Keratinocyte (primary cell): ENCODE measurements at regions not wholly inside any gene's neighbourhood (a gene's known extent, or its start where the extent isn't known, plus 50 kb on each side); places are given as distances from the start of the nearest gene placed in this dataset.

Experiments used
- DNase-seq: peaks from one replicate; pipeline ENCODE4 v3.0.0-alpha.2; 2011; ENCODE audit warnings: low read depth, missing footprints, low spot score
- FAIRE-seq: peaks from 2 replicates; lab custom pipeline; 2011; peaks lifted over from hg19 to GRCh38; lab: Jason Lieb, UNC
- H2AFZ ChIP-seq: 2 replicates; pipeline ENCODE4 v1.6.0; 2012; ENCODE audit warnings: low read length, control low read depth, inconsistent platforms; ENCODE audit not compliant: control insufficient read depth
- H3K27ac ChIP-seq: 2 replicates; pipeline ENCODE4 v1.5.1; 2011; ENCODE audit warnings: low read length; ENCODE audit not compliant: control insufficient read depth, insufficient read depth
- H3K27me3 ChIP-seq: 3 replicates; pipeline ENCODE4 v1.6.0; 2011; ENCODE audit warnings: low read length; ENCODE audit not compliant: control insufficient read depth, insufficient read depth; ENCODE audit errors: extremely low read depth
- H3K36me3 ChIP-seq, 2 experiments: 2 replicates in 1 of 2; 3 replicates in 1 of 2; pipeline ENCODE4 v1.5.1; 2011; ENCODE audit warnings: low read length in 2 of 2, mild to moderate bottlenecking in 1 of 2; ENCODE audit not compliant: control insufficient read depth in 2 of 2, insufficient read depth in 2 of 2; ENCODE audit errors: extremely low read depth in 1 of 2
- H3K4me1 ChIP-seq: 3 replicates; pipeline ENCODE4 v1.5.1; 2011; ENCODE audit warnings: low read length; ENCODE audit not compliant: control insufficient read depth, insufficient read depth; ENCODE audit errors: extremely low read depth
- H3K4me2 ChIP-seq: 3 replicates; pipeline ENCODE4 v1.6.0; 2011; ENCODE audit warnings: low read depth, low read length; ENCODE audit not compliant: control insufficient read depth, insufficient read depth; ENCODE audit errors: extremely low read depth
- H3K4me3 ChIP-seq, 3 experiments: fragments of 200-600 bp in 1 of 3; sonication (generic) in 1 of 3; 2 replicates in 2 of 3; 3 replicates in 1 of 3; pipeline ENCODE4 v1.5.1; 2011 to 2016; ENCODE audit warnings: low read length in 3 of 3, mild to moderate bottlenecking in 3 of 3, control low read depth in 2 of 3, inconsistent platforms in 1 of 3, low read depth in 1 of 3, mixed read lengths in 1 of 3, mixed run types in 1 of 3, moderate library complexity in 1 of 3; ENCODE audit not compliant: control insufficient read depth in 2 of 3, insufficient read depth in 2 of 3; ENCODE audit errors: extremely low read depth in 1 of 3
- H3K79me2 ChIP-seq: 2 replicates; pipeline ENCODE4 v1.6.0; 2012; ENCODE audit warnings: low read length; ENCODE audit not compliant: control insufficient read depth, insufficient read depth
- H3K9ac ChIP-seq: 3 replicates; pipeline ENCODE4 v1.6.0; 2011; ENCODE audit warnings: low read length; ENCODE audit not compliant: control insufficient read depth, insufficient read depth; ENCODE audit errors: extremely low read depth
- H3K9me1 ChIP-seq: 3 replicates; pipeline ENCODE4 v1.6.0; 2011; ENCODE audit warnings: low read length; ENCODE audit not compliant: control insufficient read depth, insufficient read depth; ENCODE audit errors: extremely low read depth
- H3K9me3 ChIP-seq: 2 replicates; pipeline ENCODE4 v1.5.1; 2012; ENCODE audit warnings: low read depth, low read length; ENCODE audit not compliant: control insufficient read depth
- H4K20me1 ChIP-seq: 3 replicates; pipeline ENCODE4 v1.6.0; 2011; ENCODE audit warnings: low read length; ENCODE audit not compliant: control insufficient read depth, insufficient read depth; ENCODE audit errors: extremely low read depth
- EZH2 ChIP-seq: IDR thresholded peaks from one replicate; pipeline ENCODE4 v1.6.1; 2012; ENCODE audit warnings: inconsistent platforms, mild to moderate bottlenecking, low read length, moderate library complexity
- dilution Hi-C: fragments of 300-500 bp; cut with MboI; formaldehyde crosslinking; loops from one replicate; pipeline ENCODE4 v1.7.0; 2020; ENCODE audit warnings: low sequenced_read_pairs; ENCODE audit not compliant: extremely low pct_ligation_motif_present
- TF ChIP-seq, protein P1 (sequence below), 3 experiments: IDR thresholded peaks in 1 of 3; conservative IDR thresholded peaks in 1 of 3; optimal IDR thresholded peaks in 1 of 3; 2 replicates in 2 of 3; 3 replicates in 1 of 3; pipeline versions ENCODE3 to v1.5.1; 2011; ENCODE audit warnings: low read length in 3 of 3, mild to moderate bottlenecking in 3 of 3, moderate library complexity in 2 of 3, control low read depth in 1 of 3, inconsistent platforms in 1 of 3; ENCODE audit not compliant: insufficient read depth in 2 of 3; ENCODE audit errors: extremely low read depth in 1 of 3

GRCh38 chr14:43937001-43937400, 570.1 kb downstream of the FSCB start:
- Histone ChIP-seq H3K9ac (no peak overlapping the region), H4K20me1 (no peaks in the 10 kb centered on the region), H3K4me3 (no peak overlapping the region), H3K27ac (no peak overlapping the region), H3K4me2 (no peak overlapping the region), H3K9me1 (no peaks in the 10 kb centered on the region), H3K79me2 (no peaks in the 10 kb centered on the region), H3K4me1 (no peaks in the 10 kb centered on the region), H3K9me3 (peaks cover 10% of the 10 kb centered on the region), H3K27me3 (no peaks in the 10 kb centered on the region), H2AFZ (no peak overlapping the region), H3K36me3 (no peaks in the 10 kb centered on the region)
- no peak for FAIRE-seq
- DNase-seq: no peak
- dilution Hi-C loops: no loop called here
- TF ChIP-seq, protein P1, sequence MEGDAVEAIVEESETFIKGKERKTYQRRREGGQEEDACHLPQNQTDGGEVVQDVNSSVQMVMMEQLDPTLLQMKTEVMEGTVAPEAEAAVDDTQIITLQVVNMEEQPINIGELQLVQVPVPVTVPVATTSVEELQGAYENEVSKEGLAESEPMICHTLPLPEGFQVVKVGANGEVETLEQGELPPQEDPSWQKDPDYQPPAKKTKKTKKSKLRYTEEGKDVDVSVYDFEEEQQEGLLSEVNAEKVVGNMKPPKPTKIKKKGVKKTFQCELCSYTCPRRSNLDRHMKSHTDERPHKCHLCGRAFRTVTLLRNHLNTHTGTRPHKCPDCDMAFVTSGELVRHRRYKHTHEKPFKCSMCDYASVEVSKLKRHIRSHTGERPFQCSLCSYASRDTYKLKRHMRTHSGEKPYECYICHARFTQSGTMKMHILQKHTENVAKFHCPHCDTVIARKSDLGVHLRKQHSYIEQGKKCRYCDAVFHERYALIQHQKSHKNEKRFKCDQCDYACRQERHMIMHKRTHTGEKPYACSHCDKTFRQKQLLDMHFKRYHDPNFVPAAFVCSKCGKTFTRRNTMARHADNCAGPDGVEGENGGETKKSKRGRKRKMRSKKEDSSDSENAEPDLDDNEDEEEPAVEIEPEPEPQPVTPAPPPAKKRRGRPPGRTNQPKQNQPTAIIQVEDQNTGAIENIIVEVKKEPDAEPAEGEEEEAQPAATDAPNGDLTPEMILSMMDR (optimal IDR thresholded peaks at IDR 0.05 in 1 of 3, IDR thresholded peaks at IDR 0.05 in 1 of 3, conservative IDR thresholded peaks at IDR 0.05 in 1 of 3; ENCODE audit: extremely low read depth in 1 of 3, insufficient read depth in 2 of 3, low read length in 3 of 3): no peak
- no peak for TF ChIP-seq EZH2

GRCh38 chr14:43934102-43934501, 573.0 kb downstream of the FSCB start:
- H3K79me2 ChIP-seq: no peaks in the 10 kb centered on the region
- no peaks in the 10 kb centered on the region for H3K9me1 ChIP-seq
- no peaks in the 10 kb centered on the region for H3K4me1 ChIP-seq
- no peak for FAIRE-seq
- no peaks in the 10 kb centered on the region for H4K20me1 ChIP-seq
- no peak overlapping the region for H3K9ac ChIP-seq
- no peaks in the 10 kb centered on the region for H3K27me3 ChIP-seq
- dilution Hi-C loops: no loop called here
- no peak overlapping the region for H3K4me2 ChIP-seq
- H3K4me3 ChIP-seq: no peak overlapping the region
- DNase-seq: no peak
- no peak overlapping the region for H2AFZ ChIP-seq
- H3K9me3 ChIP-seq: peaks cover 6% of the 10 kb centered on the region
- TF ChIP-seq EZH2: no peak
- TF ChIP-seq, protein P1 (optimal IDR thresholded peaks at IDR 0.05 in 1 of 3, IDR thresholded peaks at IDR 0.05 in 1 of 3, conservative IDR thresholded peaks at IDR 0.05 in 1 of 3; ENCODE audit: extremely low read depth in 1 of 3, insufficient read depth in 2 of 3, low read length in 3 of 3): no peak
- H3K36me3 ChIP-seq: no peaks in the 10 kb centered on the region
- no peak overlapping the region for H3K27ac ChIP-seq
